HepG2 (cell line): ENCODE measurements at regions not wholly inside any gene's neighbourhood (a gene's known extent, or its start where the extent isn't known, plus 50 kb on each side); places are given as distances from the start of the nearest gene placed in this dataset.

ENCODE experiments used
- BRCA1 ChIP-seq: sonication (generic); formaldehyde crosslinking; IDR thresholded peaks from 2 replicates; pipeline ENCODE4 v1.4.0; 2020; ENCODE audit warnings: missing genetic modification reagents
- HNRNPH1 ChIP-seq: fragments of 200-400 bp; formaldehyde crosslinking; optimal IDR thresholded peaks from 2 replicates; pipeline ENCODE3; 2017; ENCODE audit warnings: mild to moderate bottlenecking, low read depth, low read length
- MXD4 ChIP-seq: IDR thresholded peaks from 2 replicates; pipeline ENCODE4 v1.6.1; 2016; ENCODE audit warnings: mild to moderate bottlenecking, missing biosample characterization, missing genetic modification reagents
- ZNF605 ChIP-seq: sonication (generic); formaldehyde crosslinking; IDR thresholded peaks from 2 replicates; pipeline ENCODE4 v1.8.0; 2022; ENCODE audit warnings: mild to moderate bottlenecking, missing genetic modification reagents
- ZNF761 ChIP-seq: sonication (generic); formaldehyde crosslinking; conservative IDR thresholded peaks from 2 replicates; pipeline ENCODE4 v1.4.0; 2020; ENCODE audit warnings: mild to moderate bottlenecking, missing genetic modification reagents
- TF ChIP-seq, protein P1 (sequence below): sonication (generic); formaldehyde crosslinking; IDR thresholded peaks from 2 replicates; pipeline ENCODE4 v1.5.1; 2020; ENCODE audit warnings: mild to moderate bottlenecking, missing genetic modification reagents, moderate library complexity
- TF ChIP-seq, protein P2 (sequence below): sonication (generic); formaldehyde crosslinking; IDR thresholded peaks from 2 replicates; pipeline ENCODE4 v1.5.0; 2020; ENCODE audit warnings: missing genetic modification reagents
- TF ChIP-seq, protein P3 (sequence below): fragments of 450-650 bp; IDR thresholded peaks from 2 replicates; pipeline ENCODE4 v1.6.1; 2017
- TF ChIP-seq, protein P4 (sequence below): sonication (generic); formaldehyde crosslinking; IDR thresholded peaks from 2 replicates; pipeline ENCODE4 v1.9.0; 2021; ENCODE audit warnings: missing genetic modification reagents, borderline replicate concordance
- TF ChIP-seq, protein P5 (sequence below): sonication (generic); formaldehyde crosslinking; IDR thresholded peaks from 2 replicates; pipeline ENCODE4 v1.5.1; 2020; ENCODE audit warnings: missing genetic modification reagents, mild to moderate bottlenecking, borderline replicate concordance
- TF ChIP-seq, protein P6 (sequence below): sonication (generic); formaldehyde crosslinking; IDR thresholded peaks from 2 replicates; pipeline ENCODE4 v1.4.0; 2020; ENCODE audit warnings: missing genetic modification reagents, mild to moderate bottlenecking, borderline replicate concordance

DNA sequence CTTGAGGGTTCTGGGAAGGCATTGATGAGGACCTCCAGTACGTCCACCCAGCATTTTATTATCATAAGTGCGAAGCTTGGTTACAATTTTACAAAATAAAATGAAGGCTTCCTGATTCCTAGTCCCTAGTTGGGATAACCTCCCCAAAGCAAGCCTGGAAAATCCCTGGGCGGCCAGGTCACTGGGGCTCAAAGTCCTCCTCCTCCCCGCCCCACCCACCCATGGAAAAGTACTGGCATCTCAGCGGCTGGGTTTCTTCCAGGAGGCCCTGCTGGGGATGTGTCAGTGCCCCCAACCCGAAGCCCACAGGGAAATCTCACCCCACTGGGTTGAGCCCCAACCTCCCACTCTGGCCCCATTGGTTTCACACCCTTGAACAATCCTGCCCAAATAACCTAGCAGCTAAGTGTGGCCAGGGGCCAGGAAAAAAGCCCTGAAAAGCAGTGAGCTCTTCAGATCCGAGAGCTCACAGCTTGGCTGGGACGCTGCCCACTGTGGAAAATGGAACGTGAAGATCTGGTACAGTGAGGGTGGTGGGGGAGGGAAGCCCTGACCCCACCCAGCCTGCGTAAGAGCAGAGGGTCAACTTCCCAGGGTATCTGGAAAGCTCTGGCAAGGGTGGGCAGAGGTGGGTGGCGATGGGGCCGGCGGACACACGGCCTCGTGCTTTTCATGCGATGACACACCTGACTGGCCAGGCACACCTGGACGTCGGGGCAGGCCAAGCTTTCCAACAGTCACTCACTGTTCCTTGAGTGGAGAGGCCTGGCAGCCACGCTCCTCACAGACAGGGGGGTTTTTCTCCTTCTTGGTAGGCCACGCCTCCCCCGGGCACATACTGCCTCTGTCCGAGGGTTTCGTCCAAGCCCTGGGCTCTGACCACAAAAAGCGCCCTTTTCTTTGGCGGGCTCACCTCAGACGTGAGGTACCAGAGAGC is 324.5 kb downstream of the SOX9 start (continued):
- TF ChIP-seq, protein P1, sequence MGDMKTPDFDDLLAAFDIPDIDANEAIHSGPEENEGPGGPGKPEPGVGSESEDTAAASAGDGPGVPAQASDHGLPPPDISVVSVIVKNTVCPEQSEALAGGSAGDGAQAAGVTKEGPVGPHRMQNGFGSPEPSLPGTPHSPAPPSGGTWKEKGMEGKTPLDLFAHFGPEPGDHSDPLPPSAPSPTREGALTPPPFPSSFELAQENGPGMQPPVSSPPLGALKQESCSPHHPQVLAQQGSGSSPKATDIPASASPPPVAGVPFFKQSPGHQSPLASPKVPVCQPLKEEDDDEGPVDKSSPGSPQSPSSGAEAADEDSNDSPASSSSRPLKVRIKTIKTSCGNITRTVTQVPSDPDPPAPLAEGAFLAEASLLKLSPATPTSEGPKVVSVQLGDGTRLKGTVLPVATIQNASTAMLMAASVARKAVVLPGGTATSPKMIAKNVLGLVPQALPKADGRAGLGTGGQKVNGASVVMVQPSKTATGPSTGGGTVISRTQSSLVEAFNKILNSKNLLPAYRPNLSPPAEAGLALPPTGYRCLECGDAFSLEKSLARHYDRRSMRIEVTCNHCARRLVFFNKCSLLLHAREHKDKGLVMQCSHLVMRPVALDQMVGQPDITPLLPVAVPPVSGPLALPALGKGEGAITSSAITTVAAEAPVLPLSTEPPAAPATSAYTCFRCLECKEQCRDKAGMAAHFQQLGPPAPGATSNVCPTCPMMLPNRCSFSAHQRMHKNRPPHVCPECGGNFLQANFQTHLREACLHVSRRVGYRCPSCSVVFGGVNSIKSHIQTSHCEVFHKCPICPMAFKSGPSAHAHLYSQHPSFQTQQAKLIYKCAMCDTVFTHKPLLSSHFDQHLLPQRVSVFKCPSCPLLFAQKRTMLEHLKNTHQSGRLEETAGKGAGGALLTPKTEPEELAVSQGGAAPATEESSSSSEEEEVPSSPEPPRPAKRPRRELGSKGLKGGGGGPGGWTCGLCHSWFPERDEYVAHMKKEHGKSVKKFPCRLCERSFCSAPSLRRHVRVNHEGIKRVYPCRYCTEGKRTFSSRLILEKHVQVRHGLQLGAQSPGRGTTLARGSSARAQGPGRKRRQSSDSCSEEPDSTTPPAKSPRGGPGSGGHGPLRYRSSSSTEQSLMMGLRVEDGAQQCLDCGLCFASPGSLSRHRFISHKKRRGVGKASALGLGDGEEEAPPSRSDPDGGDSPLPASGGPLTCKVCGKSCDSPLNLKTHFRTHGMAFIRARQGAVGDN (CRISPR knock-in tag), result peak; percentile 93
- TF ChIP-seq ZNF605 (0 out of 2 replicates have a peak, but pooled peaks have one; percentile 35), BRCA1 (0 out of 2 replicates have a peak, but pooled peaks have one; percentile 14), MXD4 (no peak), HNRNPH1 (no peak), ZNF761 (CRISPR knock-in tag) (0 out of 2 replicates have a peak, but pooled peaks have one; percentile 13)
- TF ChIP-seq, protein P2, sequence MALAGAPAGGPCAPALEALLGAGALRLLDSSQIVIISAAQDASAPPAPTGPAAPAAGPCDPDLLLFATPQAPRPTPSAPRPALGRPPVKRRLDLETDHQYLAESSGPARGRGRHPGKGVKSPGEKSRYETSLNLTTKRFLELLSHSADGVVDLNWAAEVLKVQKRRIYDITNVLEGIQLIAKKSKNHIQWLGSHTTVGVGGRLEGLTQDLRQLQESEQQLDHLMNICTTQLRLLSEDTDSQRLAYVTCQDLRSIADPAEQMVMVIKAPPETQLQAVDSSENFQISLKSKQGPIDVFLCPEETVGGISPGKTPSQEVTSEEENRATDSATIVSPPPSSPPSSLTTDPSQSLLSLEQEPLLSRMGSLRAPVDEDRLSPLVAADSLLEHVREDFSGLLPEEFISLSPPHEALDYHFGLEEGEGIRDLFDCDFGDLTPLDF (CRISPR knock-in tag), result no peak
- TF ChIP-seq, protein P3, sequence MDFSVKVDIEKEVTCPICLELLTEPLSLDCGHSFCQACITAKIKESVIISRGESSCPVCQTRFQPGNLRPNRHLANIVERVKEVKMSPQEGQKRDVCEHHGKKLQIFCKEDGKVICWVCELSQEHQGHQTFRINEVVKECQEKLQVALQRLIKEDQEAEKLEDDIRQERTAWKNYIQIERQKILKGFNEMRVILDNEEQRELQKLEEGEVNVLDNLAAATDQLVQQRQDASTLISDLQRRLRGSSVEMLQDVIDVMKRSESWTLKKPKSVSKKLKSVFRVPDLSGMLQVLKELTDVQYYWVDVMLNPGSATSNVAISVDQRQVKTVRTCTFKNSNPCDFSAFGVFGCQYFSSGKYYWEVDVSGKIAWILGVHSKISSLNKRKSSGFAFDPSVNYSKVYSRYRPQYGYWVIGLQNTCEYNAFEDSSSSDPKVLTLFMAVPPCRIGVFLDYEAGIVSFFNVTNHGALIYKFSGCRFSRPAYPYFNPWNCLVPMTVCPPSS, result no peak
- TF ChIP-seq, protein P4, sequence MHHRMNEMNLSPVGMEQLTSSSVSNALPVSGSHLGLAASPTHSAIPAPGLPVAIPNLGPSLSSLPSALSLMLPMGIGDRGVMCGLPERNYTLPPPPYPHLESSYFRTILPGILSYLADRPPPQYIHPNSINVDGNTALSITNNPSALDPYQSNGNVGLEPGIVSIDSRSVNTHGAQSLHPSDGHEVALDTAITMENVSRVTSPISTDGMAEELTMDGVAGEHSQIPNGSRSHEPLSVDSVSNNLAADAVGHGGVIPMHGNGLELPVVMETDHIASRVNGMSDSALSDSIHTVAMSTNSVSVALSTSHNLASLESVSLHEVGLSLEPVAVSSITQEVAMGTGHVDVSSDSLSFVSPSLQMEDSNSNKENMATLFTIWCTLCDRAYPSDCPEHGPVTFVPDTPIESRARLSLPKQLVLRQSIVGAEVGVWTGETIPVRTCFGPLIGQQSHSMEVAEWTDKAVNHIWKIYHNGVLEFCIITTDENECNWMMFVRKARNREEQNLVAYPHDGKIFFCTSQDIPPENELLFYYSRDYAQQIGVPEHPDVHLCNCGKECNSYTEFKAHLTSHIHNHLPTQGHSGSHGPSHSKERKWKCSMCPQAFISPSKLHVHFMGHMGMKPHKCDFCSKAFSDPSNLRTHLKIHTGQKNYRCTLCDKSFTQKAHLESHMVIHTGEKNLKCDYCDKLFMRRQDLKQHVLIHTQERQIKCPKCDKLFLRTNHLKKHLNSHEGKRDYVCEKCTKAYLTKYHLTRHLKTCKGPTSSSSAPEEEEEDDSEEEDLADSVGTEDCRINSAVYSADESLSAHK (CRISPR knock-in tag), result no peak
- TF ChIP-seq, protein P5, sequence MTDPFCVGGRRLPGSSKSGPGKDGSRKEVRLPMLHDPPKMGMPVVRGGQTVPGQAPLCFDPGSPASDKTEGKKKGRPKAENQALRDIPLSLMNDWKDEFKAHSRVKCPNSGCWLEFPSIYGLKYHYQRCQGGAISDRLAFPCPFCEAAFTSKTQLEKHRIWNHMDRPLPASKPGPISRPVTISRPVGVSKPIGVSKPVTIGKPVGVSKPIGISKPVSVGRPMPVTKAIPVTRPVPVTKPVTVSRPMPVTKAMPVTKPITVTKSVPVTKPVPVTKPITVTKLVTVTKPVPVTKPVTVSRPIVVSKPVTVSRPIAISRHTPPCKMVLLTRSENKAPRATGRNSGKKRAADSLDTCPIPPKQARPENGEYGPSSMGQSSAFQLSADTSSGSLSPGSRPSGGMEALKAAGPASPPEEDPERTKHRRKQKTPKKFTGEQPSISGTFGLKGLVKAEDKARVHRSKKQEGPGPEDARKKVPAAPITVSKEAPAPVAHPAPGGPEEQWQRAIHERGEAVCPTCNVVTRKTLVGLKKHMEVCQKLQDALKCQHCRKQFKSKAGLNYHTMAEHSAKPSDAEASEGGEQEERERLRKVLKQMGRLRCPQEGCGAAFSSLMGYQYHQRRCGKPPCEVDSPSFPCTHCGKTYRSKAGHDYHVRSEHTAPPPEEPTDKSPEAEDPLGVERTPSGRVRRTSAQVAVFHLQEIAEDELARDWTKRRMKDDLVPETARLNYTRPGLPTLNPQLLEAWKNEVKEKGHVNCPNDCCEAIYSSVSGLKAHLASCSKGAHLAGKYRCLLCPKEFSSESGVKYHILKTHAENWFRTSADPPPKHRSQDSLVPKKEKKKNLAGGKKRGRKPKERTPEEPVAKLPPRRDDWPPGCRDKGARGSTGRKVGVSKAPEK (CRISPR knock-in tag), result 0 out of 2 replicates have a peak, but pooled peaks have one; percentile 4
- TF ChIP-seq, protein P6, sequence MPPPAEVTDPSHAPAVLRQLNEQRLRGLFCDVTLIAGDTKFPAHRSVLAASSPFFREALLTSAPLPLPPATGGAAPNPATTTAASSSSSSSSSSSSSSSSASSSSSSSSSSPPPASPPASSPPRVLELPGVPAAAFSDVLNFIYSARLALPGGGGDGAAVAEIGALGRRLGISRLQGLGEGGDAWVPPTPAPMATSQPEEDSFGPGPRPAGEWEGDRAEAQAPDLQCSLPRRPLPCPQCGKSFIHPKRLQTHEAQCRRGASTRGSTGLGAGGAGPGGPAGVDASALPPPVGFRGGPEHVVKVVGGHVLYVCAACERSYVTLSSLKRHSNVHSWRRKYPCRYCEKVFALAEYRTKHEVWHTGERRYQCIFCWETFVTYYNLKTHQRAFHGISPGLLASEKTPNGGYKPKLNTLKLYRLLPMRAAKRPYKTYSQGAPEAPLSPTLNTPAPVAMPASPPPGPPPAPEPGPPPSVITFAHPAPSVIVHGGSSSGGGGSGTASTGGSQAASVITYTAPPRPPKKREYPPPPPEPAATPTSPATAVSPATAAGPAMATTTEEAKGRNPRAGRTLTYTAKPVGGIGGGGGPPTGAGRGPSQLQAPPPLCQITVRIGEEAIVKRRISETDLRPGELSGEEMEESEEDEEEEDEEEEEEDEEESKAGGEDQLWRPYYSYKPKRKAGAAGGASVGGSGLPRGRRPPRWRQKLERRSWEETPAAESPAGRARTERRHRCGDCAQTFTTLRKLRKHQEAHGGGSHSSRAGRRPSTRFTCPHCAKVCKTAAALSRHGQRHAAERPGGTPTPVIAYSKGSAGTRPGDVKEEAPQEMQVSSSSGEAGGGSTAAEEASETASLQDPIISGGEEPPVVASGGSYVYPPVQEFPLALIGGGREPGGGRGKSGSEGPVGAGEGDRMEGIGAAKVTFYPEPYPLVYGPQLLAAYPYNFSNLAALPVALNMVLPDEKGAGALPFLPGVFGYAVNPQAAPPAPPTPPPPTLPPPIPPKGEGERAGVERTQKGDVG (CRISPR knock-in tag), result peak; percentile 88; the same call in 1 of the 2 replicates
